H1 (cell line): ENCODE measurements at regions not wholly inside any gene's neighbourhood (a gene's known extent, or its start where the extent isn't known, plus 50 kb on each side); places are given as distances from the start of the nearest gene placed in this dataset.

ENCODE experiments used
- CTCF ChIA-PET: fragments of 300-600 bp; sonication (Branson Sonifier 250); formaldehyde crosslinking; loops from one replicate; lab custom pipeline; 2021; ENCODE audit not compliant: partially characterized antibody; lab: Charles Lee
- POLR2A ChIA-PET: fragments of 300-600 bp; sonication (Branson Sonifier 250); formaldehyde crosslinking; loops from one replicate; lab custom pipeline; 2021; ENCODE audit warnings: inconsistent platforms; ENCODE audit not compliant: partially characterized antibody; lab: Charles Lee
- DNase-seq, 2 experiments: peaks; one replicate each; pipeline versions ENCODE4 v3.0.0 to v3.0.0-alpha.2; 2010 to 2022; ENCODE audit warnings: low spot score in 2 of 2, low read depth in 1 of 2, mixed read lengths in 1 of 2
- FAIRE-seq: peaks from 2 replicates; lab custom pipeline; 2011; peaks lifted over from hg19 to GRCh38; lab: Jason Lieb, UNC
- H2AFZ ChIP-seq: 2 replicates; pipeline ENCODE4 v1.8.1; 2012; ENCODE audit warnings: low read length, inconsistent platforms
- H2AK5ac ChIP-seq: 2 replicates; pipeline ENCODE4 v1.6.1; 2013; ENCODE audit warnings: low read depth, low read length
- H2BK120ac ChIP-seq: replicated peaks from 2 replicates; pipeline ENCODE3; 2013; ENCODE audit warnings: low read depth, low read length, inconsistent platforms
- H2BK12ac ChIP-seq: 2 replicates; pipeline ENCODE4 v1.6.1; 2013; ENCODE audit warnings: low read depth, low read length
- H2BK15ac ChIP-seq: 2 replicates; pipeline ENCODE4 v1.6.1; 2013; ENCODE audit warnings: low read length
- H2BK20ac ChIP-seq: 2 replicates; pipeline ENCODE4 v1.6.1; 2013; ENCODE audit warnings: low read length
- H2BK5ac ChIP-seq: 2 replicates; pipeline ENCODE4 v1.6.1; 2013; ENCODE audit warnings: low read depth, low read length
- H3K14ac ChIP-seq: 2 replicates; pipeline ENCODE4 v1.6.1; 2013; ENCODE audit warnings: inconsistent platforms; ENCODE audit not compliant: insufficient read length
- H3K18ac ChIP-seq: 2 replicates; pipeline ENCODE4 v1.6.1; 2013; ENCODE audit warnings: low read length; ENCODE audit errors: extremely low read depth
- H3K23ac ChIP-seq: 2 replicates; pipeline ENCODE4 v1.6.1; 2013; ENCODE audit warnings: inconsistent platforms; ENCODE audit not compliant: insufficient read length
- H3K23me2 ChIP-seq: 2 replicates; pipeline ENCODE4 v1.6.1; 2013; ENCODE audit warnings: low read depth, low read length
- H3K27ac ChIP-seq: 2 replicates; pipeline ENCODE4 v1.6.1; 2011; ENCODE audit warnings: low read depth, low read length, inconsistent platforms
- H3K27me3 ChIP-seq, 4 experiments: replicated peaks in 1 of 4; 1 replicate in 1 of 4; 2 replicates in 3 of 4; pipeline versions ENCODE4 v1.6.1 to v1.8.1; 2011 to 2013; ENCODE audit warnings: low read length in 3 of 4, mild to moderate bottlenecking in 3 of 4, inconsistent platforms in 2 of 4, mixed read lengths in 2 of 4, moderate library complexity in 1 of 4; ENCODE audit not compliant: control insufficient read depth in 3 of 4, insufficient read depth in 3 of 4; ENCODE audit errors: extremely low read depth in 1 of 4
- H3K36me3 ChIP-seq, 4 experiments: 2 replicates each; pipeline versions ENCODE4 v1.6.1 to v1.8.1; 2011 to 2013; ENCODE audit warnings: mild to moderate bottlenecking in 4 of 4, low read length in 3 of 4, moderate library complexity in 2 of 4, control low read depth in 1 of 4, inconsistent platforms in 1 of 4; ENCODE audit not compliant: insufficient read depth in 4 of 4, control insufficient read depth in 2 of 4
- H3K4ac ChIP-seq: replicated peaks from 2 replicates; pipeline ENCODE3; 2013; ENCODE audit warnings: low read length, low read depth, mixed read lengths, inconsistent platforms; ENCODE audit not compliant: insufficient read length
- H3K4me1 ChIP-seq, 4 experiments: replicated peaks in 1 of 4; 1 replicate in 1 of 4; 2 replicates in 3 of 4; pipeline versions ENCODE4 v1.6.1 to v1.8.1; 2011 to 2013; ENCODE audit warnings: low read length in 3 of 4, inconsistent platforms in 2 of 4, mixed read lengths in 1 of 4; ENCODE audit not compliant: insufficient read depth in 4 of 4, control insufficient read depth in 3 of 4
- H3K4me2 ChIP-seq, 2 experiments: 2 replicates each; pipeline versions ENCODE4 v1.6.1 to v1.8.1; 2011 to 2013; ENCODE audit warnings: low read depth in 2 of 2, low read length in 2 of 2, control low read depth in 1 of 2, inconsistent platforms in 1 of 2, mild to moderate bottlenecking in 1 of 2; ENCODE audit not compliant: insufficient read depth in 1 of 2
- H3K4me3 ChIP-seq, 4 experiments: fragments of 200-600, 300-600 bp in 1 of 4; sonication (generic), shearing (Covaris generic), sonication (Bioruptor Twin) in 1 of 4; 2 replicates each; pipeline versions ENCODE4 v1.5.1 to v1.8.1; 2011 to 2016; ENCODE audit warnings: low read length in 4 of 4, low read depth in 3 of 4, control low read depth in 2 of 4, inconsistent platforms in 2 of 4, mild to moderate bottlenecking in 2 of 4, mixed read lengths in 1 of 4, moderate library complexity in 1 of 4; ENCODE audit not compliant: insufficient read depth in 2 of 4; ENCODE audit errors: extremely low read depth in 1 of 4
- H3K56ac ChIP-seq: replicated peaks from 2 replicates; pipeline ENCODE3; 2013; ENCODE audit warnings: low read depth, mild to moderate bottlenecking, mixed read lengths, low read length, inconsistent platforms; ENCODE audit not compliant: insufficient read length
- H3K79me1 ChIP-seq: 2 replicates; pipeline ENCODE4 v1.6.1; 2013; ENCODE audit warnings: low read depth, low read length, control low read depth
- H3K79me2 ChIP-seq, 2 experiments: 2 replicates each; pipeline versions ENCODE4 v1.6.1 to v1.8.1; 2012 to 2013; ENCODE audit warnings: low read length in 2 of 2, mild to moderate bottlenecking in 2 of 2, inconsistent platforms in 1 of 2; ENCODE audit not compliant: insufficient read depth in 2 of 2, control insufficient read depth in 1 of 2
- H3K9ac ChIP-seq, 4 experiments: replicated peaks in 1 of 4; 1 replicate in 1 of 4; 2 replicates in 3 of 4; pipeline versions ENCODE4 v1.6.1 to v1.8.1; 2011 to 2013; ENCODE audit warnings: low read depth in 3 of 4, low read length in 3 of 4, control low read depth in 2 of 4, mild to moderate bottlenecking in 2 of 4, moderate library complexity in 2 of 4, inconsistent platforms in 1 of 4; ENCODE audit errors: extremely low read depth in 1 of 4
- H3K9me3 ChIP-seq, 2 experiments: 2 replicates each; pipeline versions ENCODE4 v1.6.1 to v1.8.1; 2012 to 2013; ENCODE audit warnings: mild to moderate bottlenecking in 2 of 2, moderate library complexity in 2 of 2, control low read depth in 1 of 2, inconsistent platforms in 1 of 2, low read depth in 1 of 2, low read length in 1 of 2, mixed read lengths in 1 of 2; ENCODE audit not compliant: insufficient read depth in 2 of 2
- H4K20me1 ChIP-seq, 2 experiments: replicated peaks in 1 of 2; 2 replicates each; pipeline versions ENCODE3 to v1.8.1; 2011 to 2013; ENCODE audit warnings: inconsistent platforms in 2 of 2, low read length in 2 of 2, mild to moderate bottlenecking in 1 of 2; ENCODE audit not compliant: insufficient read depth in 2 of 2, control insufficient read depth in 1 of 2
- H4K5ac ChIP-seq: 2 replicates; pipeline ENCODE4 v1.6.1; 2013; ENCODE audit warnings: low read length, low read depth, mixed read lengths, inconsistent platforms; ENCODE audit not compliant: insufficient read length
- H4K8ac ChIP-seq: 2 replicates; pipeline ENCODE4 v1.8.0; 2013; ENCODE audit warnings: mild to moderate bottlenecking, moderate library complexity, low read length, inconsistent platforms; ENCODE audit not compliant: insufficient read depth; ENCODE audit errors: extremely low read depth
- H4K91ac ChIP-seq: replicated peaks from 2 replicates; pipeline ENCODE3; 2013; ENCODE audit warnings: low read length, mixed read lengths, inconsistent platforms; ENCODE audit not compliant: insufficient read length
- CBX8 ChIP-seq: fragments of 300-800, 300-1000 bp; sonication (generic); IDR thresholded peaks from 2 replicates; pipeline ENCODE4 v1.7.1; 2016; ENCODE audit warnings: low read depth, low read length, borderline replicate concordance
- RXRA ChIP-seq: IDR thresholded peaks from 2 replicates; pipeline ENCODE4 v1.6.1; 2011; ENCODE audit warnings: low read depth, mild to moderate bottlenecking, low read length, moderate library complexity; ENCODE audit not compliant: insufficient read depth
- SAP30 ChIP-seq: fragments of 300-600 bp; sonication (generic); IDR thresholded peaks from 2 replicates; pipeline ENCODE4 v1.7.1; 2012; ENCODE audit warnings: low read length, moderate library complexity, mild to moderate bottlenecking, inconsistent platforms; ENCODE audit not compliant: insufficient read depth, insufficient replicate concordance
- SP1 ChIP-seq: IDR thresholded peaks from 2 replicates; pipeline ENCODE4 v1.6.1; 2011; ENCODE audit warnings: low read depth, low read length
- WGBS, 2 experiments: shearing (Covaris generic) in 1 of 2; methylation state at CpG; one replicate each; pipeline versions ENCODE4 v1.1.6 to v1.1.7; 2013 to 2015; ENCODE audit warnings: low lambda C conversion rate in 2 of 2, mixed read lengths in 2 of 2, inconsistent platforms in 1 of 2, low coverage in 1 of 2, missing lambda C conversion rate in 1 of 2; ENCODE audit not compliant: insufficient replicate concordance in 2 of 2, insufficient coverage in 1 of 2, insufficient read length in 1 of 2; ENCODE audit errors: extremely low coverage in 1 of 2, missing lambda C conversion rate in 1 of 2; 5-methylcytosine and 5-hydroxymethylcytosine counted together

GRCh38 chr5:159566832-159567231 lies 236.5 kb upstream of the IL12B start:
- Histone ChIP-seq H3K9ac (no peak overlapping the region), H3K56ac (no peak overlapping the region), H3K36me3 (no peaks in the 10 kb centered on the region), H3K27me3 (no peaks in the 10 kb centered on the region; a peak in 1 of 7 replicates), H4K8ac (no peak overlapping the region), H3K9me3 (no peaks in the 10 kb centered on the region), H2BK20ac (no peak overlapping the region), H3K79me1 (no peaks in the 10 kb centered on the region), H2BK120ac (no peak overlapping the region), H2BK5ac (no peak overlapping the region), H2BK12ac (no peak overlapping the region), H3K23ac (no peak overlapping the region), H3K23me2 (no peaks in the 10 kb centered on the region), H2AK5ac (no peak overlapping the region), H4K91ac (no peak overlapping the region), H3K4me1 (no peaks in the 10 kb centered on the region), H2AFZ (no peak overlapping the region), H4K5ac (no peak overlapping the region), H3K18ac (no peak overlapping the region; the same call in 1 of the 2 replicates), H3K14ac (no peak overlapping the region), H2BK15ac (no peak overlapping the region), H3K27ac (no peak overlapping the region), H4K20me1 (no peaks in the 10 kb centered on the region), H3K4ac (no peak overlapping the region), H3K4me2 (no peak overlapping the region), H3K79me2 (no peaks in the 10 kb centered on the region), H3K4me3 (no peak overlapping the region)
- CTCF ChIA-PET: no interaction called here
- DNase-seq (no peak), FAIRE-seq (no peak)
- 97% methylated on average over 2 of the region's 2 CpGs; no CpG with 5 or more reads in 1 of the 2 experiments for WGBS, 2 experiments
- no peak for TF ChIP-seq SP1
- no peak for TF ChIP-seq CBX8
- no peak for TF ChIP-seq SAP30
- TF ChIP-seq RXRA: no peak
- POLR2A ChIA-PET: interaction anchor here (0.6 kb wide), 1 partner anchor 116 kb away, joined by 3 read pairs; no protein-coding TSS in a partner anchor
